ENCODE measurements at regions not wholly inside any gene's neighbourhood (a gene's known extent, or its start where the extent isn't known, plus 50 kb on each side); places are given as distances from the start of the nearest gene placed in this dataset.

- ATAC-seq: no peak
- WGBS, 2 donors: 81 to 91% methylated on average over 7 of the region's 7 CpGs
Measured at GRCh38 chr12:46676797-46677520, 148.8 kb downstream of the SLC38A4 start.

GRCh38 chr12:46676396-46676795 lies 149.4 kb downstream of the SLC38A4 start:
- DNase-seq (no peak), ATAC-seq (no peak)
- intact Hi-C loops (cut with DNase I): no loop called here

More at GRCh38 chr12:46676797-46677520, 148.8 kb downstream of the SLC38A4 start:
- Histone ChIP-seq H3K4me3 (no peak overlapping the region), H3K4me1 (peaks cover 4% of the 10 kb centered on the region), H3K27me3 (no peaks in the 10 kb centered on the region), H3K9me3 (no peaks in the 10 kb centered on the region), H3K27ac (no peak overlapping the region), H3K36me3 (replicated peaks in 1 of 2; ENCODE audit: insufficient read depth in 1 of 2, low read depth in 2 of 2) (no peaks in the 10 kb centered on the region)
- TF ChIP-seq CTCF (IDR thresholded peaks at IDR 0.05) (no peak), POLR2A (IDR thresholded peaks at IDR 0.05) (no peak)
- intact Hi-C loops (cut with DNase I): no loop called here
- DNase-seq: no peak

GRCh38 chr12:46675736-46676135 lies 150.1 kb downstream of the SLC38A4 start:
- TF ChIP-seq CTCF (IDR thresholded peaks at IDR 0.05) (peak; percentile 36 to 89 (median 73)), POLR2A (IDR thresholded peaks at IDR 0.05) (no peak)
- Histone ChIP-seq H3K9me3 (no peaks in the 10 kb centered on the region), H3K27ac (no peak overlapping the region), H3K27me3 (no peaks in the 10 kb centered on the region), H3K36me3 (replicated peaks in 1 of 2; ENCODE audit: insufficient read depth in 1 of 2, low read depth in 2 of 2) (no peaks in the 10 kb centered on the region), H3K4me3 (no peak overlapping the region), H3K4me1 (peaks cover 4% of the 10 kb centered on the region)
- 48 to 49% methylated on average over 11 of the region's 11 CpGs for WGBS, 2 donors
- ATAC-seq (peak; percentile 53), DNase-seq (peak; percentile 20 to 40 (median 31))
- intact Hi-C loops (cut with DNase I): no loop called here

More at GRCh38 chr12:46676396-46676795, 149.4 kb downstream of the SLC38A4 start:
- Histone ChIP-seq H3K36me3 (replicated peaks in 1 of 2; ENCODE audit: insufficient read depth in 1 of 2, low read depth in 2 of 2) (no peaks in the 10 kb centered on the region), H3K4me3 (no peak overlapping the region), H3K4me1 (peaks cover 4% of the 10 kb centered on the region), H3K27ac (no peak overlapping the region), H3K27me3 (no peaks in the 10 kb centered on the region), H3K9me3 (no peaks in the 10 kb centered on the region)
- WGBS, 2 donors: 18 to 43% methylated on average over 1 of the region's 1 CpG
- TF ChIP-seq POLR2A (IDR thresholded peaks at IDR 0.05) (no peak), CTCF (IDR thresholded peaks at IDR 0.05) (no peak)

GRCh38 chr12:46674800-46675199 lies 151.0 kb downstream of the SLC38A4 start:
- TF ChIP-seq CTCF (IDR thresholded peaks at IDR 0.05) (no peak), POLR2A (IDR thresholded peaks at IDR 0.05) (no peak)
- H3K4me1 ChIP-seq: peaks cover 4% of the 10 kb centered on the region
- DNase-seq: no peak
- no peaks in the 10 kb centered on the region for H3K27me3 ChIP-seq
- ATAC-seq: no peak
- intact Hi-C loops (cut with DNase I): no loop called here
- 75 to 79% methylated on average over 4 of the region's 4 CpGs for WGBS, 2 donors
- no peaks in the 10 kb centered on the region for H3K36me3 ChIP-seq (replicated peaks in 1 of 2; ENCODE audit: insufficient read depth in 1 of 2, low read depth in 2 of 2)
- no peak overlapping the region for H3K4me3 ChIP-seq
- H3K27ac ChIP-seq: no peak overlapping the region
- no peaks in the 10 kb centered on the region for H3K9me3 ChIP-seq

- Histone ChIP-seq H3K27ac (no peak overlapping the region), H3K4me1 (peaks cover 4% of the 10 kb centered on the region), H3K4me3 (no peak overlapping the region), H3K9me3 (no peaks in the 10 kb centered on the region), H3K27me3 (no peaks in the 10 kb centered on the region), H3K36me3 (replicated peaks in 1 of 2; ENCODE audit: insufficient read depth in 1 of 2, low read depth in 2 of 2) (no peaks in the 10 kb centered on the region)
- ATAC-seq (no peak), DNase-seq (no peak)
- TF ChIP-seq POLR2A (IDR thresholded peaks at IDR 0.05) (no peak), CTCF (IDR thresholded peaks at IDR 0.05) (no peak)
- intact Hi-C loops (cut with DNase I): no loop called here
- WGBS, 2 donors: 28 to 38% methylated on average over 1 of the region's 1 CpG
Measured at GRCh38 chr12:46674129-46674528, 151.7 kb downstream of the SLC38A4 start.

Data from body of pancreas (tissue), 4 donors.